ENCODE measurements at regions not wholly inside any gene's neighbourhood (a gene's known extent, or its start where the extent isn't known, plus 50 kb on each side); places are given as distances from the start of the nearest gene placed in this dataset.

- TF ChIP-seq CTCF (IDR thresholded peaks at IDR 0.05) (no peak), POLR2A (IDR thresholded peaks at IDR 0.05) (no peak)
Measured at GRCh38 chr21:27806281-27806680, 839.4 kb upstream of the ADAMTS5 start.
